ENCODE measurements at regions not wholly inside any gene's neighbourhood (a gene's known extent, or its start where the extent isn't known, plus 50 kb on each side); places are given as distances from the start of the nearest gene placed in this dataset.
"Not testable (repeated sequence)": the region's sequence is repeated elsewhere in the genome, so short reads cannot be mapped to it uniquely, and the experiment has no call there.

DNA sequence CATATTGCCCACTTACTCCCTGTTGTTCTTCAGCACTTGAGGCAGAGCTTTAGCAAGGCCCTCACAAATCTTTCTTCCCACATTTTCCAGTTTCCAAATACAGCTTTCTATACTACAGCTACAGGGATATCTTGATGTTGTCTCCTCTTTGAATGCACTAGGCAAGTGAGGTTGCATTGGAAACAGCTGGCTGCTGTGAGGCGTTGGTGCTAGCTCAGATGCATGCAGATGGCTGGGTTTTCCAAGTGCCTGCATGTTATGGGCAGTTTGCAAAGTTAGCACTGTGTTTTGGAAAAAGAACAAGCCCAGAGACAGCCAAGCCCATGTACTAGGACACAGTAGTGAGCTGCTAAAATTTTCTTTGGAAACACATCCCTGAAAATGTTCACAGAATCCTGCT, 315.1 kb upstream of the RASGEF1B start:
- intact Hi-C loops (cut with micrococcal nuclease): no loop called here

DNA sequence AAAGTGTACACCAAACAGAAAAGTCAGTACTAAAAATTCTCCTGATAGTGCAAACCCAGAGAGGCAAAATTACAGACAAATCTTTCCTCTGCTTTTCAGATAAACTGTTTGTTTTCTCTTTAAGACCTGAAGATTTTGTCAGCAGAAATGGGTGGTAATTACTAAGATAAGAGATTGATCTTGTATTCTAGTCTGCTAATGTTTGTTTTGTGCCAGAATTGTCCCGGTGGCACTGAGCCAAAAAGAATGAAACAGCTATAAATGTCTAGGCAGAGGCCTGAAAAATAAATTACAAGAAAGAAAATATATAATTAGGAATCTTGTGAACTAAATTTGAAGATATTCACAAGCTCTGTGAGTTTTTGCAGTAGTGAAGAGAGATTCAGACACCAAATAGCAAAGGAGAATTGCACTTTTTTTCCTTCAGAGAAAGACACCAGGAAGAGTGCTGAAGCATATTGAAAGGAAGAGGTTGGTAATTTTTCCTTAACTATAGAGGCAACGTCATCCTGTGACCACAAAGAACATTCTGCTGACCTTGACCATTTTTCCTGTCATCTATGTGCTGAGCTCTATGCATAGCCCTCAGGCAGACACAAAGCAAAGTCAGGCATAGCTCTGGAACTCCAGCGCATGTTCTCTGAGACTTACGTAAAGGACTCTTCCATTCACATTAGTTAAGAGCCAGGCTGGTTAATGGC, 314.5 kb upstream of the RASGEF1B start:
- intact Hi-C loops (cut with micrococcal nuclease): no loop called here

DNA sequence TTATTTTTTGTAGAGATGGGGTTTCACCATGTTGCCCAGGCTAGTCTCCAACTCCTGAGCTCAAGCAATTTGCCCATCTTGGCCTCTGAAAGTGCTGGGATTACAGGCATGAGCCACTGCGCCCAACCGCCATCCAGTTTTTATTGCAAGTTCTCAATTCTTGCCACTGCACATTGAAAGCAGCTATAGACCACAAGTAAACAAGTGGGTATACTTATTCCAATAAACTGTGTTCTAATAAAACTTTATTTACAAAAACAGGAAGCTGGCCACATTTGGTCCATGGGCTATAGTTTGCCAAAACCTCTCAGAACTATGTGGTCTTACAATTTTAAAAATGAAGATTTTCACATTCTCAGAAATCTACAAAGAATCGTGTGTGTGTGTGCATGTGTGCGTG, 313.6 kb upstream of the RASGEF1B start:
- intact Hi-C loops (cut with micrococcal nuclease): no loop called here

DNA sequence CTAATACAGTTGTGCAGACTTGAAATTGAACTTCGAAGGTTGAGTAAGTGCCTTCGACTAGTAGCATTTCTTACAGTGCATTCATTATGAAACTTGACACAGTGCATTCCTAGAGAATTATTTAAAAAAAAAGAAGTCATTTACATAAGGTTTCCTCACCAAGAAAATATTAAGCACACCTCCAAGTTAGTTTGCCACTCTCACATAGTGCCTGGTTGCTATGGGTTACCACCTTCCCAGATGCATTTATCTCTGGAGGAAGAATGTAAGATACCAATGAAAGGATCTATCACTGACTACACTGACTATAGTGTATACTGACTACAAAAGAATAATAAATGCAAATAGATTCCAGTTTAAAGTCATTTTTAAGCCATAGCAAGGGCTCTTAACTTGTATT, 311.9 kb upstream of the RASGEF1B start:
- intact Hi-C loops (cut with micrococcal nuclease): no loop called here

DNA sequence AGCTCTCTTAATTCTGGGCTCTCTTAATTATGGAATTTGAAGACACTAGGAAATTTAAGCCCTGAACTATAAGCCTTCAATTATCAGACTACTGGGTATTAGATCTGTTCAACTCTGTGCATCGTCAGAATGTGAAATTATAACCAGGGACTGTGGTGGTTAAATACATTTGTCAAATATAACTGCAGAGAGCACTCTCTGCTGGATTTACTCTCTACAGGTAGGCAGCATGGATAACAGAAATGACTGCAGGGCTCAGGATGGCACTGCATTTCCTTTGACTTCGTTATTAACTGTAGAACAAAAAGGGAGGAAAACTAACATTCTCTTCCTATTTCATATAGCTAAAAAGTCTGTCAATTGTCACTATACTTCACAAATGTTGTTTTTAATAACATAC, 310.1 kb upstream of the RASGEF1B start:
- intact Hi-C loops (cut with micrococcal nuclease): no loop called here

DNA sequence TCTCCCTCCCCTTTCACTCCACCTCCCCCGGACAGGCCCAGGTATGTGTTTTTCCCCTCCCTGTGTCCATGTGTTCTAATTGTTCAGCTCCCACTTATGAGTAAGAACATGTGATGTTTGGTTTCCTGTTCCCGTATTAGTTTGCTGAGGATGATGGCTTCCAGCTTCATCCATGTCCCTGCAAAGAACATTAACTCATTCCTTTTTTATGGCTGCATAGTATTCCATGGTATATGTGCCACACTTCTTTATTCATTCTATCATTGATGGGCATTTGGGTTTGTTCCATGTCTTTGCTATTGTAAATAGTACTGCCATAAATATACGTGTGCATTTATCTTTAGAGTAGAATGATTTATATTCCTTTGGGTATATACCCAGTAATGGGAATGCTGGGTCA, 306.0 kb upstream of the RASGEF1B start:
- intact Hi-C loops (cut with micrococcal nuclease): not testable (repeated sequence)

DNA sequence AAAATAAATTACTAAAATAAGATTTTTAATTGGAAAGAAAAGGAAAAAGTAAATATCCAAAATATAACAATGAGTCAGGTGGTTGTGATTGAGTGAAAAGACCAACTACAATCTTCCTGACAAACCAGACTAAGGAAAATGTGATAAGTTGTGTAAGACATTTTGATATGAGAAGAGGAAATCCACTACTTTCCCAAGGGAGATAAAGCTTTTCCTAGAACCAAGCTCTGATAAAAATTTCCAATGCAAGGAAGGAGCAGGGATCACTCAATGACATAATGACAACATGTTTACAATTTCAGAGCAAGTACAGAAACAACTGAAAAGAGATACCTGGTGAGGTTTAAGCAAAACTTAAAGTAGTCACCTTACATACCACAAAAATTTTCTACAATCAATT, 305.1 kb upstream of the RASGEF1B start:
- intact Hi-C loops (cut with micrococcal nuclease): no loop called here

DNA sequence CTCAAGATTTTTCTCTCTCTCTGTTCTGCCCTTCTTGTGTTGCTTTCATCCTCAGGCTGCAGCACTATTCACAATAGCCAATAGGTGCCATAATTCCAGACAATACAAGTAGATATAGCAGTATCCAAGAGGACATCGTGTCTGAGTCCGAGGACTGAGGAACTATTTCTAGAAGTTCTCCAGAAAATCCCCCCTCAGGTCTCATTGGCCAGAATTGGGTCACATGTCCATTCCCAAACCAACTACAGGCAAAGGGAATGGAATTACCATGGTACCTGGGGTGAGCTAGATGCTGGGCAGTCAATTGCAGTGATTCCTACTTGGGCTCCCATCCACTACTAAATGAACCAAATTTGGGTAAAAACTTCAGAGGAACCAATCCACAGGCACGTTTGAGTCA, 301.9 kb upstream of the RASGEF1B start:
- intact Hi-C loops (cut with micrococcal nuclease): no loop called here

DNA sequence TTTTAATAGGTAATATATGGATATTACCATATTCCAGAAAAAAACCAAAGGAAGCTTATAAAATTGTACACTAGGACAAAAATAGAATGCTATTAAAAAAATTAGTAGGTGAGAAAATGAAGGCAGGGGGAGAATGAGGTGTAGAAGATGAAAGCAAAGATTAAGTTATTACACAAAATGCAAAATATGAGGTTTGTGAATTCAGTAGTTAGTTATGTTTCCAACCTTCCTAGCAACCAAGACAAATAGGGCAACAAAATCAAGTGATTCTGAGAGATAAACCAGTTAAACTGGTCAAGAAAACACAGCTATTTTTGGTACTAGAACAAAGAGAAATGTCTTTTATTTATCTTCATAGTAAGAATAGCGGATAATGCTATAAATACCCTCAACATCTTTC, 300.0 kb upstream of the RASGEF1B start:
- intact Hi-C loops (cut with micrococcal nuclease): no loop called here

DNA sequence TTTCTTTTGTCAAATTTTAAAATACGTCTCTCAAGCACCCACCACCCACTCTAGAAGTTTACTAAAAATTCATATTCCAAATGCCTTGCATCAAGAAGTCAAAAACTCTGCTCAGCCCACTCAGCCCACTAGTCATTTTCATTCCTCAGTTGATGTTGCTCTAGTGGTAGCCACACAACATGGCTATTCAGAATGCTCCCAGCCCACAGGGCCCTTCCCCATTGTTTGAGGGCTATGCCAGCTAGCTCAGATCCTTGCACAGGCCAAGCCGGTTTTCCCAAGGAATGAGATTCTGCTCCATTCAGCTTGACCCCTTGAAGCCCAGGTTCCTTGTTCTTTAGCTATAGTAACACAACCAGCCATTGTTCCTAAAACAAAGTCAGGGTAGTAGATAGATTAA, 297.5 kb upstream of the RASGEF1B start:
- intact Hi-C loops (cut with micrococcal nuclease): no loop called here

DNA sequence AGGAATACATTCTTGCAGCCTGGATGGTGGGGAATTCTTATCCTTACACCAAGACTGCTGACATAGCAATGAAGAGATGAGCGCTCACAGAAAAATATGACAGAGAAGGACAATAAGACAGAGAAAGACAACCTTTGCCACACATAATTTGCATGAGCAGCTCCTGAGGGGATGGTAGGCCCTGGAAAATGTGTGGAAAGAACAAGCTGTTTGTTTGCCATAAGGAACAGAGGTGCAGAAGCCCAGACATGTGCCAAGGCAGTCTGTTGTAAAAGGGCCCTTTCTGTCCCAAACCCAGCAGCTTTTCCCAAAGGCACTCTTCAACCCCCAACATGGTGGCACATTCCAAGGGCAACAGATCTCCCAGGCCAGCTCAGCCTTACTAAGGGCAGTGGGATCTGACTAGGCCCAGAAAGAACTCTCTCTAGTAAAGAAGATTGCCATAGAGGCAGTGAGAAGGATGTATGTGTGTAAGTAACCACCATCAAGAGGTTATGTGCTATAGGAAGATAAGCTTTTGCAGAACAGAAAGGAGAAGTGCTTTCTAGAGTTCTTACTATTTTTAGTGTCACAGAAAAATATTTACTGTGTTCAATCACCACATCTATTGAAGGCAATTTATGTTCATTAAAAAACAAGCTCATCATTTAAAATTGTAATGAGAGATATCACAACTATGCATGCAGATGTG, 287.0 kb upstream of the RASGEF1B start:
- intact Hi-C loops (cut with micrococcal nuclease): no loop called here

DNA sequence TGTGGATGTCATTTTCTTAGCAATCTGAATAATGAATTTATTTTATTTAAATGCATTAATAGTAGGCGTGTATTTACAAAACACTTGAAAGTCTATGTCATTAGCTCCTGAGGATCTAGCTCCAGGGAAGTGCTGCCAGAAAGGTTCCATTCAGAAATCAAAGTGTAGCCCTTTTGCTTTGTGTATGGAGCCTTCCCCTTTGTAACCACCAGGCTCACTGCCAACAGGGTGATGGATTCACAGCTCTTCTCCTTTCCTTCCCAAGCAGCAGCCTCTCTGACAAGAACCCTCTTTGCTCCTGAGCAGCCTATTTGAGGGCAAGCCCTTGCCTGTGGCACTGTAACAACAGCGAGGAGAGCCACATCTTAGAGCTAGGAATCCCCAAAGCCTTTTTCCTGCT, 286.0 kb upstream of the RASGEF1B start:
- intact Hi-C loops (cut with micrococcal nuclease): no loop called here

DNA sequence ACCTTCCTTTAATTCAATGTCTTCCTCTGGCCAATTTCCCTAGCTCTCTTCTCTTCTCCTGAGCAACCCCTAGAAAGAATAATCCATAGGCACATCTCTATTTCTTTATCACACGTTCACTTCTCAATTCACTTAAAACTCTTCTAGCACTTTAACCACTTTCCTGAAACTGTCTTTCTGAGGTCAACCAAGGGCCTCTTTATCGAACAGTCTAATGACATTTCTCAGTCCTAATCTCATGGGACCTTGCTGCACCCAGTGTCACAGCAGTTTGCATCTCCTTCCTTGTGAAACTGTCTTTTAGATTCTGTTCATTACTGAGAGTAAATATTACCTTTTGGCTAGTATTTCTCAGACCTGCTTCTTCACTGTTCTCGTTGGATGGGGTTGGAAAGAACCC, 285.3 kb upstream of the RASGEF1B start:
- intact Hi-C loops (cut with micrococcal nuclease): no loop called here

DNA sequence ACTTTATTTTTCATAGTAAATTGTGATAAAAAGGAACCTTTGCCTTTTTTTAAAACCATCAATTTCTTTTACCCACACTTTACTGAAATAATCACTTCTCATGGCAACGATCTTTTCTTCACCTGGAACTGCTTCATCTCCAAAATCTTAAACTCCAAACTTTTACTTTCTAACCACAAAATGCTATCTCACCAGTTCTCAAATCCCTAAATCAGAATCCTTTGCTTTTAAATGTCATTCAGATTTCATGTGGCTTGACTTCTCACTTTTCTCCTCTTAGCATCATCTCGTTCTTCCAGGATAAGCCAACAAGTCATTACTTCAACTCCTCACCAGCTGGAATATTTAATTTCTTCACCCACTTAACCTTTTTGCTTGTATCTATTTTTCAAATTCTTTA, 284.3 kb upstream of the RASGEF1B start:
- intact Hi-C loops (cut with micrococcal nuclease): no loop called here

DNA sequence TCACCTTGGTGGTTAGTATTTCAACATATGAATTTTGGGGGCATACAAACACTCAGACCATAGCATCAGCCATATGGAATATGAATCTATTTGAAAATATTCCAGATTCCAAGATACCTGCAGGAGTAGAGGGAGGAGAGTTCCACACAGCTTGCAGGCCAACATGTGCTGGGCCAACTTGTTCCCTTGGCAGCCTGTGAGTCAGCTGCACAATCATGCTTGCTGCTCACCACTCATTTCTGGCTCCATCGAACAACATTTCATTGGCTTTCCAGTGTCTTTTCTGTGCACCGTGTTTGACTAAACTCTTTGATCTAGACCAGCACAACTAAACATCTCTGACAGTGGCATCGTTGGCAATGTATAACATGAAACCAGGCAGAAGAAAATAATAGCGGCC, 282.5 kb upstream of the RASGEF1B start:
- intact Hi-C loops (cut with micrococcal nuclease): no loop called here

DNA sequence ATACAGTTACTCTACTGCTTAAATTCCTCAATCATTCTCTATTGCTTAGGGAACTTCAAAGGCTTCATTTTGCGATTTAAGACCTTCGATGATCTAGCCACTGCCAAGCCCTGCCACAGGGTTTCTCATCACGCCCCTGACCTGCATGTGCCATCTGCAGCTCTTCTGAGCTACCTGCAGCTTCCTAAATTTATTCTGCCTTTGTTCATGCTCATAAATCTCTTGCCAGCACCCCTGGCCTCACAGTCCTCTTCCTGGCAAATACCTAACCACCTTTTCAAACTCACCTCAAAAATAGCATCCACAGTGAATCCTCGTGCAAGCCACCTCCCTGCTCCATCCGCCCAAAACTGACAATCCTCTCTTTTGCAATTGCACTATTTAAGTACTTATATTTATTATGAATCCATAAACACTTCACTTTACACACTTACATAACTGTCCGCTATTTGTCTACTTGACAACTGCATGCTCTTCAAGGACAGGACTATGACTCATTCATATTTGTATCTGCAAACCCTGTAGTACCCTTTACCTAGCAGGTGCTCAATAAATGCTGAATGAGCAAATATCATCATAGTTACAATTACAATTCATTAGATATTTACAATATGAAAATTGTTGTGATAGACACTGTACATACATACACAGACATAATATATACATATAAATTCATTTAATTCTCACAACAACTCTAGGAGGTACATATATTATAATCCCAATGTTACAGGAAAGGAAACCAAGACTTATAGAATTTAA, 280.0 kb upstream of the RASGEF1B start:
- intact Hi-C loops (cut with micrococcal nuclease): no loop called here

DNA sequence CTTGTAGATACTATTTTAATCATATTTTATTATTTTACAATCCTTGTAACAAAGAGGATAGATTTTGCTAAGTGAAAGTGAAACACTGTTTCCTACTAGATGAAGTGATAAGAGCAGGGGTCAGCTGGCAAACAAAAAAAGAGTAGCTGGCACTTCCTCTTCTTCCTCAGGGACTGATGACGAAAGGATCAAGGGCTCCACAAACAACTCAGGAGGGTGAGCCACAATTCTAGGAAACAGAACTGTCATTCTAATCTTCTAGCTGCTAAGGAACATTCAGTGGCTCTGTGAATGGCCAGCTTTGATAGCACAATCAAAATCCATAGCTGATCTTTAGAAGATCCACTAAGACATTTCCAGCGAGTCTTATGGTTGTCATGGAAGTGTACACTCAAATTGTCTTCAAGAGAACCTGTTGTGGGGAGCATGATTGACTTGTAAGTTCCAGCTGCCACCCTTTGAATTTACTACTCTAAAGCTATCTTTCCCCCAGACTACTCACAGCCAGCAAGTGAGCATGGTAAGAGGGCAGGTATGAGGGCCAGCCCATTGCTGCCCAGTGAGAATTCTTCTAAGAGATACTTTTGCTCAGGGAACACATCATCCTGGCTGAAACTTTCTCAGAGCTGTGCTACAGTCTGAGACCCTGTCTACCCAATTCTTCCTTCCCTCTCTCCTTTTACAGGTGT, 275.7 kb upstream of the RASGEF1B start:
- intact Hi-C loops (cut with micrococcal nuclease): no loop called here

DNA sequence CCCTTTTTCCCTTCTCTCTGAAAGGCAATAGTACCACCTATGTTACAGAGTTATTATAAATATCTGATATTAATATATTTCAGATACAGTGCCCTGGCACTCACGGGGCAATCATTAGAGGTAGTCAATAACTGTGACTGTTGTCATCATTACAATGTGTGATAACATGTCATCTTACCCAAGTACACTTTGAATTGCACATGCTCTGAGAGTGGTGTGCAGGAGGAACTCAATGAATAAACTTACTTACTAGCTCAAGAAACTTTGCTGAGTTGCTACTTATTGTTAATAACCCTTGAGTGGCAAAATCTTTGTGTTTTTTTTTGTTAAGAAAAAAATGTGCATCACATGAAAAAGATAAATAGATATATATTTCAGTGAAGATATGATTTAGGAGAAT, 275.1 kb upstream of the RASGEF1B start:
- intact Hi-C loops (cut with micrococcal nuclease): no loop called here

DNA sequence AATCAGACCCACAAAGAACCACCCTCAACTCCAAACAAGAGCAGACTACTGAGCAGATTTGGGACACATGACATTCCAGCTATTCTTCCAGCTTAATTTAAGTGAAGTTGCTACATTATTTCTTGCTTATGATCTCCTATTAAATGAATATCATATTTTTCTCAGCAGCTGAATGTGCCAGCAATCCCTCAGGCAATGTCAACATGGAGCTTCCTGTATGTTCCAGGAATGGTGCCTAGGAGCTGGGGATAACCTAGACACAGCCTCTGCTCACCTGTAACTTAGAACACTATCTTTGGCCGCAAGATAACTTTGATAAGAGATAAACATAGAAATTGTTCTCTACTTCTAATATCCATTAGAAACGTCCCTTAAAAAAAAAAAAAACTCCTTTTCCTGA, 274.4 kb upstream of the RASGEF1B start:
- intact Hi-C loops (cut with micrococcal nuclease): no loop called here

DNA sequence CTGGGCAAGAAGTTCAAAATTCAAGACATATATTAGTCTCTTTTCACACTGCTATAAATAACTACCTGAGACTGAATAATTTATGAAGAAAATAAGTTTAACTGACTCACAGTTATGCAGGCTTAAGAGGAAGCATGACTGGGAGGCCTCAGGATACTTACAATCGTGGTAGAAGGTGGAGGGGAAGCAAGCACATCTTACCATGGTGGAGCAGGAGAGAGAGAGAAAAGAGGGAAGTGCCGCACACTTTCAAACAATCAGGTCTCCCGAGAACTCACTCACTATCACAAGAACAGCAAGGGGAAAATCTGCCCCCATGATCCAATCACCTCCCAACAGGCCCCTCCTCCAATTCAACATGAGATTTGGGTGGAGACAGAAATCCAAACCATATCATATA, 273.3 kb upstream of the RASGEF1B start:
- intact Hi-C loops (cut with micrococcal nuclease): no loop called here

DNA sequence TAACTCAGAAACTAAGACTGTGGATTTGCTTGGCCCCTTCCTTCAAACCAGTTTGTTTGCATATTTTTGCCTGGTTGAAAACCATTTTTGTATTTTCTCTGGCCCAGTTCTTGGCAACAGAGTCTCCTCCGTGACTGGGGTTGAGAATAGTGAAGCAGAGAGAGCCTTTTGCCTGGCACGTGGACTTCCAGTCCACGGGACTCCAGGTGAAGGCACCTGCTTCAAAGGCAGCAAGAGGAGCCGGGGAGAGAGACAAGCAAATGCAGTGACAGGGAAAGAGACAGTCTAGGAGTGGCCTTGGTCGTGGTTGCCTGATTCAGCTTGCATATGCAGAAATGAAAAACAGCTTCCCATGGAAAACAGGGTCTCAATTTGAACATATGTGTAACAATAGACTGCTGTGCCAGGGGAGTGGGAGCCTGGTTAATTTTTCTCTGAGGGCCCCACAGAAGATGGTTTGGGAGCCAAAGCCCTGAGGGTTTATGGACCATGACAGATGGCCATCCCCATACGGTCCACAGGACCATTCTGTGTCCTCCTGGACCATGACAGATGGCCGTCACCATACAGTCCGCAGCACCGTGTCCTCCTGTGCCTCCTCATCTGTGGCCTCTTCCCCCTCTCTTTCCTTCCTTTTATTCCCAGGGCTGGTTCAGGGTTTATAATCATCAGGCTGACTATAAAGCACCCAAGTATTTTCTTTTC, 272.2 kb upstream of the RASGEF1B start:
- intact Hi-C loops (cut with micrococcal nuclease): no loop called here

All from T-helper 2 cell treated with Interferon-gamma antibody and Interleukin-4, amounts not matched to agents 100 ng/mL and 5 ng/mL, for 36 hours (primary cell).